ENCODE measurements at regions not wholly inside any gene's neighbourhood (a gene's known extent, or its start where the extent isn't known, plus 50 kb on each side); places are given as distances from the start of the nearest gene placed in this dataset.

- no peak for TF ChIP-seq CTCF (IDR thresholded peaks at IDR 0.05; ENCODE audit: low read depth, low read length)
- no peak overlapping the region for H3K4me3 ChIP-seq (ENCODE audit: low read depth, low read length)
Observed at GRCh38 chr10:111261081-111261615, 184.3 kb downstream of the ADRA2A start.

- H3K4me3 ChIP-seq (ENCODE audit: low read depth, low read length) = no peak overlapping the region
- no peak for TF ChIP-seq CTCF (IDR thresholded peaks at IDR 0.05; ENCODE audit: low read depth, low read length)
Observed at GRCh38 chr10:111265341-111265740, 188.5 kb downstream of the ADRA2A start.

GRCh38 chr10:111266165-111266564, 189.3 kb downstream of the ADRA2A start:
- no peak for TF ChIP-seq CTCF (IDR thresholded peaks at IDR 0.05; ENCODE audit: low read depth, low read length)
- no peak overlapping the region for H3K4me3 ChIP-seq (ENCODE audit: low read depth, low read length)

- H3K4me3 ChIP-seq (ENCODE audit: low read depth, low read length) = no peak overlapping the region
- TF ChIP-seq CTCF (IDR thresholded peaks at IDR 0.05; ENCODE audit: low read depth, low read length) = no peak
Observed at GRCh38 chr10:111267673-111268072, 190.8 kb downstream of the ADRA2A start.

- no peak for TF ChIP-seq CTCF (IDR thresholded peaks at IDR 0.05; ENCODE audit: low read depth, low read length)
- H3K4me3 ChIP-seq (ENCODE audit: low read depth, low read length) = no peak overlapping the region
Observed at GRCh38 chr10:111273235-111273634, 196.4 kb downstream of the ADRA2A start.

GRCh38 chr10:111273635-111274034, 196.8 kb downstream of the ADRA2A start:
- TF ChIP-seq CTCF (IDR thresholded peaks at IDR 0.05; ENCODE audit: low read depth, low read length) = no peak
- no peak overlapping the region for H3K4me3 ChIP-seq (ENCODE audit: low read depth, low read length)

- no peak overlapping the region for H3K4me3 ChIP-seq (ENCODE audit: low read depth, low read length)
- no peak for TF ChIP-seq CTCF (IDR thresholded peaks at IDR 0.05; ENCODE audit: low read depth, low read length)
Observed at GRCh38 chr10:111275091-111275490, 198.3 kb downstream of the ADRA2A start.

All from WI38 (cell line).